ENCODE measurements at regions not wholly inside any gene's neighbourhood (a gene's known extent, or its start where the extent isn't known, plus 50 kb on each side); places are given as distances from the start of the nearest gene placed in this dataset.

DNA sequence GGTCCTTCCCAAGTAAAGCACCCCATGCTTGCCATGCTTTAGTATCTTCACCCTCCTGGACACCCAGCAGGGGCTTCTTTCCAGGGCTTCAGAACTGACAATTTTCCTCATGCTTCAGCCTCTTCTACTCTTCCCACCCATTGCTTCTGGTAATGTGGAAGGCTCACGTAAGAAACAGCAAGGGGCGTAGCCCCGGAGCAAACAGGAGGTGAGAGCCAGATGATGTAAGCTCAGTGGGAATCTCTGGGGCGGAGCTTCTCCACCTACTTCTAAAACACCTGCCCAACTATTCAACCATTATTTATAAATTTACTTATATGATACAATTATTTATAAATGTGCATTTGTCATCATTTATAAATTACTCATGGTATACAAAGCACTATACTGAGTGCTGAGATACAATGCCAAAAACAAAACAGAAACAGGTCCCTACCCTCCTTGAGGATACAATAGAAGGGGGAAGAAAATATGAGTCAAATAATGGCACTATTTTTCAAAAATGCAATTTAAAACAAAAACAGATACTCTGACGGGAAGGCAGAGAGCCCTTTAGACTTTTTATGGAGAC is 140.1 kb upstream of the CAMK1G start:
- no peak overlapping the region for H3K27ac ChIP-seq (replicated peaks in 1 of 4)
- H3K27me3 ChIP-seq: no peaks in the 10 kb centered on the region
- peaks cover 0 to 5% (median 0%) of the 10 kb centered on the region in 4 donors for H3K9me3 ChIP-seq
- TF ChIP-seq, protein P1, sequence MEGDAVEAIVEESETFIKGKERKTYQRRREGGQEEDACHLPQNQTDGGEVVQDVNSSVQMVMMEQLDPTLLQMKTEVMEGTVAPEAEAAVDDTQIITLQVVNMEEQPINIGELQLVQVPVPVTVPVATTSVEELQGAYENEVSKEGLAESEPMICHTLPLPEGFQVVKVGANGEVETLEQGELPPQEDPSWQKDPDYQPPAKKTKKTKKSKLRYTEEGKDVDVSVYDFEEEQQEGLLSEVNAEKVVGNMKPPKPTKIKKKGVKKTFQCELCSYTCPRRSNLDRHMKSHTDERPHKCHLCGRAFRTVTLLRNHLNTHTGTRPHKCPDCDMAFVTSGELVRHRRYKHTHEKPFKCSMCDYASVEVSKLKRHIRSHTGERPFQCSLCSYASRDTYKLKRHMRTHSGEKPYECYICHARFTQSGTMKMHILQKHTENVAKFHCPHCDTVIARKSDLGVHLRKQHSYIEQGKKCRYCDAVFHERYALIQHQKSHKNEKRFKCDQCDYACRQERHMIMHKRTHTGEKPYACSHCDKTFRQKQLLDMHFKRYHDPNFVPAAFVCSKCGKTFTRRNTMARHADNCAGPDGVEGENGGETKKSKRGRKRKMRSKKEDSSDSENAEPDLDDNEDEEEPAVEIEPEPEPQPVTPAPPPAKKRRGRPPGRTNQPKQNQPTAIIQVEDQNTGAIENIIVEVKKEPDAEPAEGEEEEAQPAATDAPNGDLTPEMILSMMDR (IDR thresholded peaks at IDR 0.05): no peak
- no peak for TF ChIP-seq EP300 (IDR thresholded peaks at IDR 0.05)
- TF ChIP-seq POLR2AphosphoS5 (IDR thresholded peaks at IDR 0.05): no peak
- no peak for TF ChIP-seq POLR2A (IDR thresholded peaks at IDR 0.05; ENCODE audit: low read depth)
- 86% methylated on average over 5 of the region's 5 CpGs for WGBS
- no peak for DNase-seq (ENCODE audit: extremely low spot score)
- H3K36me3 ChIP-seq: no peaks in the 10 kb centered on the region
- no peak overlapping the region for H3K4me3 ChIP-seq
- H3K4me1 ChIP-seq: no peaks in the 10 kb centered on the region
- intact Hi-C loops (cut with DNase I): no loop called here

DNA sequence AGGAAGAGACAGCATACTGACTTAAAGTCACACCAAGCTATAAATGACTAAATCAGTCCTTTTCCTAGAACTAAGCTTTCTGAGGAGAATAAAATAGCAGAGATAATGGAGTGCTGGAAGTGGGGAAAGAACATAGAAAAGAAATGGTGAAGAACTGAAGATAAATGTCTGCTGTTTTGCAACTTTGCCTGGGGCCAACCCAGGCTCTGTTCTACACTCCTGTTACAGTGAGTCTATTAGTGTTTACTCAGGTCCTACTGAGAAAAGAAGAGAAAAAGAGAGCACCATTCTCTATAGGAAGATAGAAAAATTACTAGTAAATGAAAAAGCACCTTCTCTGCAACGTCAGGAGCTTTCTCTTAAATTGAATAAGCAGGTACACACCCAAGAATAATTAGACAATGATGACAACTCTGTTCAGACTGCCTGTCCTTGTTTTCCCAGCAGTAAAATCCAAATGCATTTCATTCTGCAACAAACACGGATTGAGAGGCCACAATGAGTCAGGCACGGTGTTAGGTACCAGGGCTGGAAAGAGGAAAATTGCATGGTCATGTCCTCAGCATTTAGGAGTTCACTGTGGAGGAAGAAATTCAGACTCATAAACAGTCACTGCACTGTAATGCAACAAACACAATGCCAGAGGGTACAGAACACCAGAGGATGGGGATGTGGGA is 139.4 kb upstream of the CAMK1G start:
- WGBS: 78% methylated on average over 3 of the region's 3 CpGs
- intact Hi-C loops (cut with DNase I): no loop called here
- no peak overlapping the region for H3K27ac ChIP-seq (replicated peaks in 1 of 4)
- no peaks in the 10 kb centered on the region for H3K36me3 ChIP-seq
- H3K9me3 ChIP-seq: peaks cover 0 to 5% (median 0%) of the 10 kb centered on the region in 4 donors
- H3K4me3 ChIP-seq: no peak overlapping the region
- no peak for DNase-seq (ENCODE audit: extremely low spot score)
- H3K27me3 ChIP-seq: no peaks in the 10 kb centered on the region
- H3K4me1 ChIP-seq: no peaks in the 10 kb centered on the region
- TF ChIP-seq, protein P1 (IDR thresholded peaks at IDR 0.05): no peak
- no peak for TF ChIP-seq POLR2AphosphoS5 (IDR thresholded peaks at IDR 0.05)
- no peak for TF ChIP-seq EP300 (IDR thresholded peaks at IDR 0.05)
- no peak for TF ChIP-seq POLR2A (IDR thresholded peaks at IDR 0.05; ENCODE audit: low read depth)

DNA sequence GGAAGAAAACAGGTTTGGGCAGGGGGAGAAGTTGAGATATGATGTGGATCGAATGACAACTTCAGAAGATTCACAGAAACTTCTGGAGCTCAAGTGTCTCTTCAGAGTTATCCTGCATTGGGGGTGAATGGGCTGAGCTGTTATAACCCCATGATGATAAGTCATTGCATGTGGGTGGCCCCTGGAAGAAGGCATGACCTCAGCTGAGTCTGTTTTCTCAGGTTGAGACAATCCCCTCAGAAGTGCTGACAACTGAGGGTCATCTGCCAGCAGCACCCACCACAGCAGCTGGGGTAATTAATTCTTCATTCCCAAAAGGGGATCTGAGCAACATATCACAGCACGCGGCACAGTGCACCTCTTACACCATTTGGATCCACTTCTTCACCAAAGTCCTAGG is 138.6 kb upstream of the CAMK1G start:
- TF ChIP-seq EP300 (IDR thresholded peaks at IDR 0.05) (no peak), POLR2A (IDR thresholded peaks at IDR 0.05; ENCODE audit: low read depth) (no peak), POLR2AphosphoS5 (IDR thresholded peaks at IDR 0.05) (no peak)
- TF ChIP-seq, protein P1 (IDR thresholded peaks at IDR 0.05): no peak
- no peaks in the 10 kb centered on the region for H3K36me3 ChIP-seq
- DNase-seq (ENCODE audit: extremely low spot score): no peak
- no peak overlapping the region for H3K27ac ChIP-seq (replicated peaks in 1 of 4)
- peaks cover 0 to 4% (median 0%) of the 10 kb centered on the region in 4 donors for H3K9me3 ChIP-seq
- WGBS: 82% methylated on average over 3 of the region's 3 CpGs
- intact Hi-C loops (cut with DNase I): no loop called here
- H3K4me3 ChIP-seq: no peak overlapping the region
- H3K27me3 ChIP-seq: no peaks in the 10 kb centered on the region
- no peaks in the 10 kb centered on the region for H3K4me1 ChIP-seq

DNA sequence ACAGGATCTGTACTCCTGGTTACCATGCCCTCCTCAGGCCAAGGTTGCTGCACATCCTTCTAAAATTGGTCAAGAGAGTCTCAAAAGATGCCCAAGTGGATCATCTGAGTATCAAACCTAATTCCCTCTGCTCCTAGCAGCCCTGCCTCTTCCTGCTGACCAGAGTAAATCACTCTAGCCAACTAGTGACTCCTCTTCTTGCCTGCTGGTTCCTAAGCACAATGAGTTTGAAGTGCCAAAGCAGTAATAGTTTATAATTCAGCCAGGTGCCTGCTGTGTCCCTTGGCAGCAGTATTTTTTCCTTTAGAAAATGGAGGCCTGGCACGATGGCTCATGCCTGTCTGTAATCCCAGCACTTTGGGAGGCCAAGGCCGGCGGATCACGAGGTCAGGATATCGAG is 137.9 kb upstream of the CAMK1G start:
- H3K27me3 ChIP-seq: no peaks in the 10 kb centered on the region
- no peaks in the 10 kb centered on the region for H3K9me3 ChIP-seq
- H3K4me3 ChIP-seq: no peak overlapping the region
- 93% methylated on average over 3 of the region's 5 CpGs for WGBS
- no peaks in the 10 kb centered on the region for H3K4me1 ChIP-seq
- no peak for TF ChIP-seq POLR2AphosphoS5 (IDR thresholded peaks at IDR 0.05)
- TF ChIP-seq, protein P1 (IDR thresholded peaks at IDR 0.05): no peak
- no peak for TF ChIP-seq EP300 (IDR thresholded peaks at IDR 0.05)
- TF ChIP-seq POLR2A (IDR thresholded peaks at IDR 0.05; ENCODE audit: low read depth): no peak
- H3K36me3 ChIP-seq: no peaks in the 10 kb centered on the region
- intact Hi-C loops (cut with DNase I): no loop called here
- no peak for DNase-seq (ENCODE audit: extremely low spot score)
- H3K27ac ChIP-seq (replicated peaks in 1 of 4): no peak overlapping the region
